ENCODE measurements at regions not wholly inside any gene's neighbourhood (a gene's known extent, or its start where the extent isn't known, plus 50 kb on each side); places are given as distances from the start of the nearest gene placed in this dataset.

DNA sequence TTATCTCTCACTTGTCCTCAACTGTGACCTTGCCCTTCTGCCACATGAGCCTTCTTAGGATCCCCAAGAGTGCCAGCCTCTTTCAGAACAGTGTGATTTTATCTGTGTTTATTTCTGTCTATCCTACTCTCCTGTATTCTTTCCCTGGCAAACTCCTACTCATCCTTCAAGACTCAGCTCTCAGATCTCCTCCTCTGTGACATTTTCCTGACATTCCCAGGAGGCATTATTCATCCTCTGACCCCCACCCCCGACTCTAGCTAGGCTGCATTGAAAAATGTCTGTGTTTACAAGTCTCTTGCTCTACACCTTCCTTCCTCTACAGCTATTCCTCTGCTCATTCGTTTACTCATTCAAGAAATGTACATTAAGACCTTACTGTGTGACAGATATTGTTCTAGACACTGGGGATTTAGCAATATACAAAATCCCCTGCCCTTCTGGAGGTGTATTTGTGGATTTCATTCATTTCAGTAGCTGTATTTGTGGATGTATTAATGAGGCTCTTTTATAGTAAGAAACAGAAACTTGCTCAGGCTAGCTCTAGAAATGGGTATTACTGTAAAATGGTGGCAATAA lies 61.4 kb upstream of the COMTD1 start:
- H3K4me1 Mint-ChIP-seq (ENCODE audit: unreplicated experiment) = no peaks in the 10 kb centered on the region
- no peaks in the 10 kb centered on the region for H3K36me3 Mint-ChIP-seq (ENCODE audit: low read depth, unreplicated experiment)
- no peaks in the 10 kb centered on the region for H3K27me3 Mint-ChIP-seq (ENCODE audit: unreplicated experiment)
- no peak for DNase-seq (ENCODE audit: low spot score)
- no peak overlapping the region for H3K27ac Mint-ChIP-seq (ENCODE audit: unreplicated experiment)
- TF ChIP-seq, protein P1, sequence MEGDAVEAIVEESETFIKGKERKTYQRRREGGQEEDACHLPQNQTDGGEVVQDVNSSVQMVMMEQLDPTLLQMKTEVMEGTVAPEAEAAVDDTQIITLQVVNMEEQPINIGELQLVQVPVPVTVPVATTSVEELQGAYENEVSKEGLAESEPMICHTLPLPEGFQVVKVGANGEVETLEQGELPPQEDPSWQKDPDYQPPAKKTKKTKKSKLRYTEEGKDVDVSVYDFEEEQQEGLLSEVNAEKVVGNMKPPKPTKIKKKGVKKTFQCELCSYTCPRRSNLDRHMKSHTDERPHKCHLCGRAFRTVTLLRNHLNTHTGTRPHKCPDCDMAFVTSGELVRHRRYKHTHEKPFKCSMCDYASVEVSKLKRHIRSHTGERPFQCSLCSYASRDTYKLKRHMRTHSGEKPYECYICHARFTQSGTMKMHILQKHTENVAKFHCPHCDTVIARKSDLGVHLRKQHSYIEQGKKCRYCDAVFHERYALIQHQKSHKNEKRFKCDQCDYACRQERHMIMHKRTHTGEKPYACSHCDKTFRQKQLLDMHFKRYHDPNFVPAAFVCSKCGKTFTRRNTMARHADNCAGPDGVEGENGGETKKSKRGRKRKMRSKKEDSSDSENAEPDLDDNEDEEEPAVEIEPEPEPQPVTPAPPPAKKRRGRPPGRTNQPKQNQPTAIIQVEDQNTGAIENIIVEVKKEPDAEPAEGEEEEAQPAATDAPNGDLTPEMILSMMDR (IDR thresholded peaks at IDR 0.05; ENCODE audit: unreplicated experiment) = no peak
- H3K9me3 Mint-ChIP-seq (ENCODE audit: unreplicated experiment) = no peaks in the 10 kb centered on the region
- H3K4me3 Mint-ChIP-seq (ENCODE audit: unreplicated experiment) = no peak overlapping the region

DNA sequence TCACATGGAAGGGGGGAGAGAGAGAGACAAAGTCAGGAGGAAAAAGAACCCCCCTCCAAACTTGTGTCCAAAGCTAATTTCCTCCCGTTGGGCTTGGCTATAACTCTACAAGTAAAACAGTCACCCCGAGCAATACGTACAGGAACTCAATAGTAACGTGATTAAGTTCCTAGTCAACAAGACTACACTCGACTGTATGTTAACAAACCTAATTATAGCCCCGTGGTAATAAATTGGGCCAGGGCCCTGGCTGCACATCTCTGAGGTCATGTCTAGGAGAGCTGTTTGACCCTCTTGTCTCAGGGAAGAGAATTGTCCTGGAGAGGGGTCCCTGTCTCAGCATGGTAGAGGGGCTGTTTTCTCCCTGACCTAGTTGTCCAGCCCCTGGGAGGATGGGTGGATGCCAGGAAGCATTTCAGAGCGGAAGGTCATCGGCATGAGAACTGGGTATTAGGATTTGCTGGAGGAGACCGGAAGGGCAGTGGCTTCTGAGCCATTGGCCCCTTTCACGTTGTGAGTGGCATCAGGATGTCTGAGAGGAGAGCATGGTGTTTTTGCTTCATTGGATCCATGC lies 60.2 kb upstream of the COMTD1 start:
- H3K27me3 Mint-ChIP-seq (ENCODE audit: unreplicated experiment) = no peaks in the 10 kb centered on the region
- H3K9me3 Mint-ChIP-seq (ENCODE audit: unreplicated experiment) = no peaks in the 10 kb centered on the region
- H3K4me1 Mint-ChIP-seq (ENCODE audit: unreplicated experiment) = no peaks in the 10 kb centered on the region
- no peak overlapping the region for H3K27ac Mint-ChIP-seq (ENCODE audit: unreplicated experiment)
- no peak overlapping the region for H3K4me3 Mint-ChIP-seq (ENCODE audit: unreplicated experiment)
- TF ChIP-seq, protein P1 (IDR thresholded peaks at IDR 0.05; ENCODE audit: unreplicated experiment) = no peak
- DNase-seq (ENCODE audit: low spot score) = no peak
- no peaks in the 10 kb centered on the region for H3K36me3 Mint-ChIP-seq (ENCODE audit: low read depth, unreplicated experiment)

DNA sequence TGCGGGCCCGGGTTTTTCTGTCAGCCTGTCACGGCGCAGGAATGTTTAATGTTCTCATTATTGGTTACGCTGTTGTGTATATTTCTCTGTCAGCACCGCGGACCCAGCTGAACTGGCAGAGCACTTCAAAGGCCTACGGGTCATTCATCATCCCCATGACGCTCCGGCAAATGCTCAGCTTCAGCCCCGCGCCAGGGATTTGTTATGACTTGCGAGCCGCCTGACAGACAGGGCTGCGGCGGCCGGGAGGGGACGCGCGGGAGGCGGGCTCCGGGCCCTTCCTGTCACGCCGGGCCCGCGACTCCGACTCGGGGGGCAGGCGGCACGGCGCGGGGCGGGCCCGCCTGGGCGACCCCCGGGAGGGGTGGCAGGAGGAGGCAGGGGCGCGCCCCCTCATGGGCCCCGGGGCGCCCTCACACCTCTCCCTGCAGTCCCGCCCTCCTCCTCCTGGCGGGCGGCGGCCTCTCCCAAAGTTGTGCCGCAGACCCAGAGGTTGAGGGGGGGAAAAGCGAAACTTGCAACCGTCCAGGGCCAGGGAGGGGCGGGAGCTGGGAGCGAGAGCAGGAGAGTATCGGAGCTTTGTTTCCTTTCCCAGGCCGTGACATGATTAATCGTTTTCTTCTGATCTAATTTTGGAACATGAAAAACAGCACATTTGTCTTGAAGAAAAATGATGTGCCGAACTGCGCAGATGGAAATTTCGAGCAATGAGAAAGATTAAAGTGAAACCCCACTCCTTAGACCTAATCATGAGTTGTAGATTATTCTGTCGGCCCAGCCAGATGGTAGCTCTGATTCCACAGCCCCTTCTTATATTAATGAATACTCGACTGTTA lies 59.3 kb upstream of the COMTD1 start:
- DNase-seq (ENCODE audit: low spot score) = peak; percentile 61
- Mint-ChIP-seq H3K4me3 (ENCODE audit: unreplicated experiment) (peak overlapping the region; percentile 80), H3K36me3 (ENCODE audit: low read depth, unreplicated experiment) (no peaks in the 10 kb centered on the region), H3K4me1 (ENCODE audit: unreplicated experiment) (no peaks in the 10 kb centered on the region), H3K27ac (ENCODE audit: unreplicated experiment) (no peak overlapping the region), H3K9me3 (ENCODE audit: unreplicated experiment) (no peaks in the 10 kb centered on the region), H3K27me3 (ENCODE audit: unreplicated experiment) (no peaks in the 10 kb centered on the region)
- TF ChIP-seq, protein P1 (IDR thresholded peaks at IDR 0.05; ENCODE audit: unreplicated experiment) = peak; percentile 14

DNA sequence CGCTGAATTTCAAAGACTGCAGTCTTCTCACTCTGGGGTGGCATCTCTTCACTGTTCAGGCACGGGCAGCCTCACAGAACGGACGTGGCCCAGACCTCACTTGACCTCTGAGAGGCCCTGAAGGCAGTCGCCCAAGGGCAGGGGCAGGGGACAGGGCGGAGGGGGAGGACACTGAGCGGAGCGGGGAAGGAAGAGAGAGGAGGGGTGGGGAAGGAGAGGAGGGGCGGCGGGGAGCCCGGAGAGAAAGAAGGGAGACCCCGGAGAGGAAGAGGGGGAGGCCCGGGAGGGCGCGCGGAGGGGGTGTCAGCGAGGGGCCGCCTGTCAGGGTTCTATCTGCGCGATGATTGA lies 58.7 kb upstream of the COMTD1 start:
- H3K27ac Mint-ChIP-seq (ENCODE audit: unreplicated experiment) = no peak overlapping the region
- peak overlapping the region; percentile 80 for H3K4me3 Mint-ChIP-seq (ENCODE audit: unreplicated experiment)
- H3K36me3 Mint-ChIP-seq (ENCODE audit: low read depth, unreplicated experiment) = no peaks in the 10 kb centered on the region
- H3K4me1 Mint-ChIP-seq (ENCODE audit: unreplicated experiment) = no peaks in the 10 kb centered on the region
- H3K27me3 Mint-ChIP-seq (ENCODE audit: unreplicated experiment) = no peaks in the 10 kb centered on the region
- TF ChIP-seq, protein P1 (IDR thresholded peaks at IDR 0.05; ENCODE audit: unreplicated experiment) = no peak
- no peak for DNase-seq (ENCODE audit: low spot score)
- no peaks in the 10 kb centered on the region for H3K9me3 Mint-ChIP-seq (ENCODE audit: unreplicated experiment)

DNA sequence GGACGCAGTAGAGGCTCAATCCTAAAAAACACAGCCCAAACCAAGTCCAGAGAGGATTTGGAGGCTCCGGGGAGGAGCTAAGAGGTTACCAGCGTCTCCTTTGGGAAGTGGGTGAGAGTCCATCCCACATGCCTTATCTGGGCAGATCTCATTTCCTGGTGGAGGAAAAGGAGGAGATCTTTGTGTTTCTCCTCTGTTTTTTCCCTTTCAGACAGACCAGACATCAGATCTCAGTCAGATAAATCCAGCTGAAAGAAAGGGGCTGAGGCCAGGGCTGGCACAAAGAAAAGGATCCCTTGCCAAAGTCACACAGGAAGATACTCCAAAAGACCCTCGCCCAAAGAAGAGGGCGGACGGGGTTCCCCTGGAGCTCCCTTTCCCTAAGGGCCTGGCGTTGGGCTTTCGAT lies 58.3 kb upstream of the COMTD1 start:
- Mint-ChIP-seq H3K27ac (ENCODE audit: unreplicated experiment) (no peak overlapping the region), H3K4me3 (ENCODE audit: unreplicated experiment) (no peak overlapping the region), H3K36me3 (ENCODE audit: low read depth, unreplicated experiment) (no peaks in the 10 kb centered on the region), H3K27me3 (ENCODE audit: unreplicated experiment) (no peaks in the 10 kb centered on the region), H3K4me1 (ENCODE audit: unreplicated experiment) (no peaks in the 10 kb centered on the region), H3K9me3 (ENCODE audit: unreplicated experiment) (no peaks in the 10 kb centered on the region)
- DNase-seq (ENCODE audit: low spot score) = no peak
- TF ChIP-seq, protein P1 (IDR thresholded peaks at IDR 0.05; ENCODE audit: unreplicated experiment) = no peak
